OCI-LY3 (cell line): ENCODE measurements at regions not wholly inside any gene's neighbourhood (a gene's known extent, or its start where the extent isn't known, plus 50 kb on each side); places are given as distances from the start of the nearest gene placed in this dataset.

Experiments used
- H2AFZ ChIP-seq: fragments of 200-600, 300-600 bp; shearing (Covaris generic); 2 replicates; pipeline ENCODE4 v1.6.0; 2014; ENCODE audit warnings: antibody characterized with exemption, low read depth, low read length
- H3K27ac ChIP-seq: fragments of 200-600, 300-600 bp; sonication (generic); 2 replicates; pipeline ENCODE4 v1.5.1; 2014; ENCODE audit warnings: mild to moderate bottlenecking, low read length, moderate library complexity, mixed read lengths
- H3K27me3 ChIP-seq: fragments of 200-600, 300-600 bp; sonication (generic); 2 replicates; pipeline ENCODE4 v1.6.1; 2014; ENCODE audit warnings: low read depth, low read length, mixed read lengths
- H3K36me3 ChIP-seq: fragments of 200-600, 300-600 bp; sonication (generic); replicated peaks from 2 replicates; pipeline ENCODE3; 2014; ENCODE audit warnings: low read depth, low read length, mixed read lengths
- H3K4me1 ChIP-seq: fragments of 300-600, 200-600 bp; sonication (generic); 2 replicates; pipeline ENCODE4 v1.6.1; 2014; ENCODE audit warnings: low read length, mixed read lengths
- H3K4me2 ChIP-seq: fragments of 200-600, 300-600 bp; sonication (generic); 2 replicates; pipeline ENCODE4 v1.6.1; 2014; ENCODE audit warnings: low read length, mixed read lengths
- H3K4me3 ChIP-seq: fragments of 300-600, 200-600 bp; sonication (generic); 2 replicates; pipeline ENCODE4 v1.5.1; 2014; ENCODE audit warnings: antibody characterized with exemption, mild to moderate bottlenecking, low read length, moderate library complexity
- H3K79me2 ChIP-seq: fragments of 300-600, 200-600 bp; shearing (Covaris generic); 2 replicates; pipeline ENCODE4 v1.6.1; 2014; ENCODE audit warnings: mild to moderate bottlenecking, low read length, mixed read lengths
- H3K9ac ChIP-seq: fragments of 300-600, 200-600 bp; shearing (Covaris generic); 2 replicates; pipeline ENCODE4 v1.6.0; 2014; ENCODE audit warnings: mild to moderate bottlenecking, low read length, moderate library complexity
- H3K9me3 ChIP-seq: fragments of 200-600, 300-600 bp; shearing (Covaris generic); 2 replicates; pipeline ENCODE4 v1.6.1; 2014; ENCODE audit warnings: low read length, mixed read lengths; ENCODE audit not compliant: insufficient read depth
- H4K20me1 ChIP-seq: fragments of 200-600, 300-600 bp; sonication (generic); 2 replicates; pipeline ENCODE4 v1.6.1; 2016; ENCODE audit warnings: low read length, mixed read lengths; ENCODE audit not compliant: insufficient read depth
- EZH2phosphoT487 ChIP-seq: fragments of 200-600 bp; shearing (Covaris generic); IDR thresholded peaks from 2 replicates; pipeline ENCODE4 v1.6.1; 2018; ENCODE audit warnings: antibody characterized with exemption, mixed run types, low read depth
- TF ChIP-seq, protein P1 (sequence below): fragments of 200-600, 300-600 bp; sonication (generic); IDR thresholded peaks from 2 replicates; pipeline ENCODE4 v1.5.1; 2014; ENCODE audit warnings: antibody characterized with exemption, low read length, low read depth

GRCh38 chr5:36519881-36520280 lies 86.5 kb upstream of the SLC1A3 start:
- Histone ChIP-seq H3K9me3 (no peaks in the 10 kb centered on the region), H3K4me2 (no peak overlapping the region), H3K27me3 (no peaks in the 10 kb centered on the region), H3K36me3 (no peaks in the 10 kb centered on the region), H3K79me2 (no peaks in the 10 kb centered on the region), H3K27ac (no peak overlapping the region), H3K4me3 (no peak overlapping the region), H3K4me1 (no peaks in the 10 kb centered on the region), H4K20me1 (no peaks in the 10 kb centered on the region), H3K9ac (no peak overlapping the region), H2AFZ (no peak overlapping the region)
- TF ChIP-seq EZH2phosphoT487: no peak
- TF ChIP-seq, protein P1, sequence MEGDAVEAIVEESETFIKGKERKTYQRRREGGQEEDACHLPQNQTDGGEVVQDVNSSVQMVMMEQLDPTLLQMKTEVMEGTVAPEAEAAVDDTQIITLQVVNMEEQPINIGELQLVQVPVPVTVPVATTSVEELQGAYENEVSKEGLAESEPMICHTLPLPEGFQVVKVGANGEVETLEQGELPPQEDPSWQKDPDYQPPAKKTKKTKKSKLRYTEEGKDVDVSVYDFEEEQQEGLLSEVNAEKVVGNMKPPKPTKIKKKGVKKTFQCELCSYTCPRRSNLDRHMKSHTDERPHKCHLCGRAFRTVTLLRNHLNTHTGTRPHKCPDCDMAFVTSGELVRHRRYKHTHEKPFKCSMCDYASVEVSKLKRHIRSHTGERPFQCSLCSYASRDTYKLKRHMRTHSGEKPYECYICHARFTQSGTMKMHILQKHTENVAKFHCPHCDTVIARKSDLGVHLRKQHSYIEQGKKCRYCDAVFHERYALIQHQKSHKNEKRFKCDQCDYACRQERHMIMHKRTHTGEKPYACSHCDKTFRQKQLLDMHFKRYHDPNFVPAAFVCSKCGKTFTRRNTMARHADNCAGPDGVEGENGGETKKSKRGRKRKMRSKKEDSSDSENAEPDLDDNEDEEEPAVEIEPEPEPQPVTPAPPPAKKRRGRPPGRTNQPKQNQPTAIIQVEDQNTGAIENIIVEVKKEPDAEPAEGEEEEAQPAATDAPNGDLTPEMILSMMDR: no peak

DNA sequence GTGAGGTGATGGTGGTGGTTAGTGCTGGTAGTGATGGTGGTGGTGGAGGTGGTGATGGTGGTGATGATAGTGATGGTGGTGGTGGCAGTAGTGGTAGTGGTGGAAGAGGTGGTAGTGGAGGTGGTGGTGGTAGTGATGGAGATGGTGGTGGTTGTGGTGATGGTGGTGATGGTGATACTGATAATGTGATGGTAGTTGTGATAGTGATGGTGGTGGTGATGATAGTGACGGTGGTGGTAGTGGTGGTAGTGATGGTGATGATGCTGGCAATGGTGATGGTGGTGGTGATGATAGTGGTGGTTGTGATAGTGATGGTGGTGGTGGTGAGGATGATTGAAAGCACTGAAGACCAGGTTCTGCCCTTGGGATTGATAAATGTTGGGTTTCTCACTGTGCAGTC lies 85.2 kb upstream of the SLC1A3 start:
- H3K79me2 ChIP-seq: no peaks in the 10 kb centered on the region
- H3K4me2 ChIP-seq: no peak overlapping the region
- H3K27ac ChIP-seq: no peak overlapping the region
- no peaks in the 10 kb centered on the region for H3K27me3 ChIP-seq
- H3K9ac ChIP-seq: no peak overlapping the region
- H3K4me3 ChIP-seq: no peak overlapping the region
- H3K36me3 ChIP-seq: no peaks in the 10 kb centered on the region
- H2AFZ ChIP-seq: no peak overlapping the region
- no peaks in the 10 kb centered on the region for H3K4me1 ChIP-seq
- H4K20me1 ChIP-seq: no peaks in the 10 kb centered on the region
- no peaks in the 10 kb centered on the region for H3K9me3 ChIP-seq
- no peak for TF ChIP-seq EZH2phosphoT487
- TF ChIP-seq, protein P1: no peak

- Histone ChIP-seq H3K4me2 (no peak overlapping the region), H4K20me1 (no peaks in the 10 kb centered on the region), H3K4me3 (no peak overlapping the region), H3K9ac (no peak overlapping the region), H3K36me3 (no peaks in the 10 kb centered on the region), H3K9me3 (no peaks in the 10 kb centered on the region), H2AFZ (no peak overlapping the region), H3K27me3 (no peaks in the 10 kb centered on the region), H3K79me2 (no peaks in the 10 kb centered on the region), H3K27ac (no peak overlapping the region), H3K4me1 (no peaks in the 10 kb centered on the region)
- no peak for TF ChIP-seq EZH2phosphoT487
- TF ChIP-seq, protein P1: no peak
Observed at GRCh38 chr5:36521838-36522745, 84.3 kb upstream of the SLC1A3 start.

DNA sequence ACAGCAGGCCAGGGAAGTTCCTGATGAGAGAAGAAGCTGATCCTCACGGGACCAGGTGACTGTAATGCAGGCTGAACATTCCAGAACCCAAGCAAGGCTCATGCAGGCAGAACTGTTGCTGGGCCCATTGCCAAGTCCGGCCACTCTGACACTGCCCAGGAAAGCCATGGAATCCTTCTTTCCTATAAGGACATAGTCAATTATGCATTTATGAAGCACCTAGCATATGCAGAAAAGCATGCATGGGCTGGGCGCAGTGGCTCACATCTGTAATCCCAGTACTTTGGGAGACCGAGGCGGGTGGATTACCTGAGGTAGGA lies 83.7 kb upstream of the SLC1A3 start:
- no peaks in the 10 kb centered on the region for H3K4me1 ChIP-seq
- no peak overlapping the region for H2AFZ ChIP-seq
- H4K20me1 ChIP-seq: no peaks in the 10 kb centered on the region
- TF ChIP-seq, protein P1: no peak
- no peak for TF ChIP-seq EZH2phosphoT487
- no peaks in the 10 kb centered on the region for H3K36me3 ChIP-seq
- H3K4me3 ChIP-seq: no peak overlapping the region
- H3K4me2 ChIP-seq: no peak overlapping the region
- no peaks in the 10 kb centered on the region for H3K9me3 ChIP-seq
- H3K27ac ChIP-seq: no peak overlapping the region
- no peaks in the 10 kb centered on the region for H3K79me2 ChIP-seq
- no peaks in the 10 kb centered on the region for H3K27me3 ChIP-seq
- no peak overlapping the region for H3K9ac ChIP-seq
